ENCODE measurements at regions not wholly inside any gene's neighbourhood (a gene's known extent, or its start where the extent isn't known, plus 50 kb on each side); places are given as distances from the start of the nearest gene placed in this dataset.

DNA sequence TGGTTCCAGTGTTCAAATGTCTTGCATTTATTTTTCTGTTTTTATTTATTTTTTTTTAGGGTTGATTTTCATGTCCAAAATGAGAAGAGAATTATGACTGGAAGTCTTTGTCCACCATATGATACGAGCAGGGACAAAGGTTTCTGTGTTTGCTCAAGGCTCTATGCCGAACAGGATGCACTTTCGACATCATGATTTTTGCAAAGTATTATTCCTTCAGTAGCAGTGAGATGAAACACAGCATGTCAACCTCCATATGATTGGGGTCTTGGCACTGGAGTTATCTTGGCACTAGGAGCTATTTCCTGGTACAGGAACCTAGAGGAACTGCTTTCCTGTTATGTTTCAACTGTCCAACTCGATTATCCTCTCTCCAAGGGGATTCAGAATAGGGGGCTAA is 72.6 kb downstream of the UCHL1 start:
- H2AFZ ChIP-seq (ENCODE audit: insufficient read depth, low read depth, low read length, poor library complexity, severe bottlenecking), result no peak overlapping the region
- H3K27ac ChIP-seq (ENCODE audit: low read length in 2 of 2), result no peak overlapping the region
- CTCF ChIA-PET, result no interaction called here
- WGBS (ENCODE audit: insufficient coverage), result 100% methylated on average over 1 of the region's 4 CpGs
- no peaks in the 10 kb centered on the region for H3K79me2 ChIP-seq (ENCODE audit: control insufficient read depth, insufficient read depth, low read length)
- Mint-ChIP-seq H3K4me3 (no peak overlapping the region), H3K4me1 (no peaks in the 10 kb centered on the region), H3K27me3 (peaks cover 7% of the 10 kb centered on the region), H3K27ac (no peak overlapping the region), H3K9me3 (ENCODE audit: insufficient read depth) (no peaks in the 10 kb centered on the region)
- no peaks in the 10 kb centered on the region for H3K36me3 ChIP-seq (replicated peaks in 1 of 2; ENCODE audit: control extremely low read depth in 1 of 2, control insufficient read depth in 1 of 2, extremely low read depth in 1 of 2, insufficient read depth in 2 of 2, low read length in 1 of 2)
- no peaks in the 10 kb centered on the region for H4K20me1 ChIP-seq (ENCODE audit: control insufficient read depth, insufficient read depth, low read length, poor library complexity, severe bottlenecking)
- DNase-seq, result no peak
- H3K9ac ChIP-seq (ENCODE audit: low read length), result no peak overlapping the region
- TF ChIP-seq EZH2 (IDR thresholded peaks at IDR 0.05; ENCODE audit: borderline replicate concordance, insufficient read depth, low read depth, low read length, poor library complexity, severe bottlenecking), result no peak
- TF ChIP-seq, protein P1, sequence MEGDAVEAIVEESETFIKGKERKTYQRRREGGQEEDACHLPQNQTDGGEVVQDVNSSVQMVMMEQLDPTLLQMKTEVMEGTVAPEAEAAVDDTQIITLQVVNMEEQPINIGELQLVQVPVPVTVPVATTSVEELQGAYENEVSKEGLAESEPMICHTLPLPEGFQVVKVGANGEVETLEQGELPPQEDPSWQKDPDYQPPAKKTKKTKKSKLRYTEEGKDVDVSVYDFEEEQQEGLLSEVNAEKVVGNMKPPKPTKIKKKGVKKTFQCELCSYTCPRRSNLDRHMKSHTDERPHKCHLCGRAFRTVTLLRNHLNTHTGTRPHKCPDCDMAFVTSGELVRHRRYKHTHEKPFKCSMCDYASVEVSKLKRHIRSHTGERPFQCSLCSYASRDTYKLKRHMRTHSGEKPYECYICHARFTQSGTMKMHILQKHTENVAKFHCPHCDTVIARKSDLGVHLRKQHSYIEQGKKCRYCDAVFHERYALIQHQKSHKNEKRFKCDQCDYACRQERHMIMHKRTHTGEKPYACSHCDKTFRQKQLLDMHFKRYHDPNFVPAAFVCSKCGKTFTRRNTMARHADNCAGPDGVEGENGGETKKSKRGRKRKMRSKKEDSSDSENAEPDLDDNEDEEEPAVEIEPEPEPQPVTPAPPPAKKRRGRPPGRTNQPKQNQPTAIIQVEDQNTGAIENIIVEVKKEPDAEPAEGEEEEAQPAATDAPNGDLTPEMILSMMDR (IDR thresholded peaks at IDR 0.05), result no peak
- H3K4me3 ChIP-seq (ENCODE audit: control extremely low read depth in 1 of 5, extremely low read depth in 1 of 5, insufficient read depth in 1 of 5, low read depth in 2 of 5, low read length in 4 of 5), result no peak overlapping the region
- no peaks in the 10 kb centered on the region for H3K27me3 ChIP-seq (replicated peaks in 1 of 4; ENCODE audit: control extremely low read depth in 1 of 4, control insufficient read depth in 3 of 4, insufficient read depth in 4 of 4, low read length in 3 of 4)
- ATAC-seq (ENCODE audit: low read depth), result no peak
- no peak overlapping the region for H3K4me2 ChIP-seq (replicated peaks; ENCODE audit: low read depth, low read length, poor library complexity, severe bottlenecking)
- H3K9me3 ChIP-seq (ENCODE audit: control extremely low read depth in 1 of 3, control insufficient read depth in 2 of 3, insufficient read depth in 1 of 3, low read length in 2 of 3), result no peaks in the 10 kb centered on the region
- H3K4me1 ChIP-seq (ENCODE audit: control insufficient read depth in 2 of 2, insufficient read depth in 2 of 2, low read length in 2 of 2), result no peaks in the 10 kb centered on the region
- intact Hi-C loops (cut with micrococcal nuclease), result no loop called here
- POLR2A ChIA-PET, result no interaction called here

DNA sequence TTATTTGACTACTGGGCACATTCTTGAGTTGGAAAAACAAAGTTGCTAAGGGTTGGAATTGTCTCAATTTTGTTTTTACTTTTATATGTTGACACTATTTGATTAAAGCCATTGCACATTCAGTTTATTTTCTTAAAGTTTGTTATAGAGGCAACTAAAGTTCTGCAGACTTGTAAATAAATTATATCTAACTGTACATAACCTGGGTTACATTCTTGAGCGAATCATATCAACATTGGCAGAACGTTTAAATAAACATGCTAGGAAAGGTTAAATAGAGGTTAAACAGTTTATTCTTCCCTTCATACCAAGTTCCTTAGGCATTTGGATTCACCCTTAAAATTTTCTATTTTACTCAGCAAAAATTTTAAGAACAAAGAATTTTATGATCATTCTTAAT is 74.5 kb downstream of the UCHL1 start:
- CTCF ChIA-PET, result no interaction called here

More for the DNA sequence above, 74.5 kb downstream of the UCHL1 start:
- no peak for TF ChIP-seq EZH2 (IDR thresholded peaks at IDR 0.05; ENCODE audit: borderline replicate concordance, insufficient read depth, low read depth, low read length, poor library complexity, severe bottlenecking)
- TF ChIP-seq, protein P1 (IDR thresholded peaks at IDR 0.05), result no peak
- no peak overlapping the region for H3K27ac Mint-ChIP-seq
- H3K4me1 Mint-ChIP-seq, result no peaks in the 10 kb centered on the region
- WGBS (ENCODE audit: insufficient coverage), result no CpG with 5 or more reads among the region's 2 CpGs
- DNase-seq, result no peak
- no peaks in the 10 kb centered on the region for H3K27me3 ChIP-seq (replicated peaks in 1 of 4; ENCODE audit: control extremely low read depth in 1 of 4, control insufficient read depth in 3 of 4, insufficient read depth in 4 of 4, low read length in 3 of 4)
- POLR2A ChIA-PET, result no interaction called here
- no peak overlapping the region for H3K27ac ChIP-seq (ENCODE audit: low read length in 2 of 2)
- no peak overlapping the region for H3K4me2 ChIP-seq (replicated peaks; ENCODE audit: low read depth, low read length, poor library complexity, severe bottlenecking)
- no peak overlapping the region for H3K4me3 ChIP-seq (ENCODE audit: control extremely low read depth in 1 of 5, extremely low read depth in 1 of 5, insufficient read depth in 1 of 5, low read depth in 2 of 5, low read length in 4 of 5)
- ATAC-seq (ENCODE audit: low read depth), result no peak
- no peaks in the 10 kb centered on the region for H3K9me3 ChIP-seq (ENCODE audit: control extremely low read depth in 1 of 3, control insufficient read depth in 2 of 3, insufficient read depth in 1 of 3, low read length in 2 of 3)
- H3K36me3 ChIP-seq (replicated peaks in 1 of 2; ENCODE audit: control extremely low read depth in 1 of 2, control insufficient read depth in 1 of 2, extremely low read depth in 1 of 2, insufficient read depth in 2 of 2, low read length in 1 of 2), result no peaks in the 10 kb centered on the region
- H4K20me1 ChIP-seq (ENCODE audit: control insufficient read depth, insufficient read depth, low read length, poor library complexity, severe bottlenecking), result no peaks in the 10 kb centered on the region
- no peak overlapping the region for H3K9ac ChIP-seq (ENCODE audit: low read length)
- peaks cover 7% of the 10 kb centered on the region for H3K27me3 Mint-ChIP-seq
- intact Hi-C loops (cut with micrococcal nuclease), result no loop called here
- H3K4me1 ChIP-seq (ENCODE audit: control insufficient read depth in 2 of 2, insufficient read depth in 2 of 2, low read length in 2 of 2), result no peaks in the 10 kb centered on the region
- no peaks in the 10 kb centered on the region for H3K9me3 Mint-ChIP-seq (ENCODE audit: insufficient read depth)
- no peak overlapping the region for H3K4me3 Mint-ChIP-seq
- H3K79me2 ChIP-seq (ENCODE audit: control insufficient read depth, insufficient read depth, low read length), result no peaks in the 10 kb centered on the region
- no peak overlapping the region for H2AFZ ChIP-seq (ENCODE audit: insufficient read depth, low read depth, low read length, poor library complexity, severe bottlenecking)

Measured in B cell (primary cell).